ENCODE measurements at regions not wholly inside any gene's neighbourhood (a gene's known extent, or its start where the extent isn't known, plus 50 kb on each side); places are given as distances from the start of the nearest gene placed in this dataset.

- no peaks in the 10 kb centered on the region for H3K36me3 ChIP-seq (ENCODE audit: control insufficient read depth, insufficient read depth, low read length)
- H3K4me3 ChIP-seq (replicated peaks; ENCODE audit: low read depth, low read length) = no peak overlapping the region
- TF ChIP-seq CTCF (IDR thresholded peaks at IDR 0.05; ENCODE audit: insufficient read depth, low read length, poor library complexity, severe bottlenecking) = no peak
- DNase-seq (ENCODE audit: extremely low read depth, insufficient read length) = no peak
- no peaks in the 10 kb centered on the region for H3K27me3 ChIP-seq (replicated peaks; ENCODE audit: control insufficient read depth, insufficient read depth, low read length)
Observed at GRCh38 chr10:118394301-118395200, 52.4 kb upstream of the FAM204A start.

GRCh38 chr10:118392761-118393160 is 50.6 kb upstream of the FAM204A start:
- H3K27me3 ChIP-seq (replicated peaks; ENCODE audit: control insufficient read depth, insufficient read depth, low read length) = no peaks in the 10 kb centered on the region
- TF ChIP-seq CTCF (IDR thresholded peaks at IDR 0.05; ENCODE audit: insufficient read depth, low read length, poor library complexity, severe bottlenecking) = no peak
- DNase-seq (ENCODE audit: extremely low read depth, insufficient read length) = no peak
- H3K36me3 ChIP-seq (ENCODE audit: control insufficient read depth, insufficient read depth, low read length) = no peaks in the 10 kb centered on the region
- no peak overlapping the region for H3K4me3 ChIP-seq (replicated peaks; ENCODE audit: low read depth, low read length)
